ENCODE measurements at regions not wholly inside any gene's neighbourhood (a gene's known extent, or its start where the extent isn't known, plus 50 kb on each side); places are given as distances from the start of the nearest gene placed in this dataset.
"Not testable (repeated sequence)": the region's sequence is repeated elsewhere in the genome, so short reads cannot be mapped to it uniquely, and the experiment has no call there.

- not testable (repeated sequence) for H3K36me3 Mint-ChIP-seq; H3K4me1 Mint-ChIP-seq (ENCODE audit: low read depth in 2 of 2); DNase-seq (ENCODE audit: low spot score); H3K27me3 Mint-ChIP-seq; H3K9me3 Mint-ChIP-seq; H3K4me3 Mint-ChIP-seq; H3K27ac Mint-ChIP-seq
- peak; percentile 43 to 49 for ATAC-seq
Observed at GRCh38 chr9:42341860-42342259, 158.4 kb downstream of the SPATA31A6 start.

GRCh38 chr9:42342297-42342696 lies 158.8 kb downstream of the SPATA31A6 start:
- not testable (repeated sequence) for H3K36me3 Mint-ChIP-seq; H3K4me1 Mint-ChIP-seq (ENCODE audit: low read depth in 2 of 2); DNase-seq (ENCODE audit: low spot score); H3K27ac Mint-ChIP-seq; H3K27me3 Mint-ChIP-seq; H3K4me3 Mint-ChIP-seq; H3K9me3 Mint-ChIP-seq
- ATAC-seq, result peak in 1 of 2 donors; percentile 61

- H3K4me1 Mint-ChIP-seq (ENCODE audit: low read depth in 2 of 2); ATAC-seq; H3K9me3 Mint-ChIP-seq; H3K27me3 Mint-ChIP-seq; H3K27ac Mint-ChIP-seq; DNase-seq (ENCODE audit: low spot score); H3K4me3 Mint-ChIP-seq; H3K36me3 Mint-ChIP-seq: not testable (repeated sequence)
Observed at GRCh38 chr9:42344508-42344907, 161.0 kb downstream of the SPATA31A6 start.

GRCh38 chr9:42346916-42347315 lies 163.5 kb downstream of the SPATA31A6 start:
- H3K4me3 Mint-ChIP-seq; H3K27ac Mint-ChIP-seq; DNase-seq (ENCODE audit: low spot score); H3K9me3 Mint-ChIP-seq; H3K4me1 Mint-ChIP-seq (ENCODE audit: low read depth in 2 of 2); H3K27me3 Mint-ChIP-seq; H3K36me3 Mint-ChIP-seq; ATAC-seq: not testable (repeated sequence)

- H3K4me3 Mint-ChIP-seq; H3K27ac Mint-ChIP-seq; ATAC-seq; H3K4me1 Mint-ChIP-seq (ENCODE audit: low read depth in 2 of 2); DNase-seq (ENCODE audit: low spot score); H3K9me3 Mint-ChIP-seq; H3K36me3 Mint-ChIP-seq; H3K27me3 Mint-ChIP-seq: not testable (repeated sequence)
Observed at GRCh38 chr9:42349181-42349580, 165.7 kb downstream of the SPATA31A6 start.

GRCh38 chr9:42350412-42350811 lies 167.0 kb downstream of the SPATA31A6 start:
- H3K9me3 Mint-ChIP-seq; H3K4me1 Mint-ChIP-seq (ENCODE audit: low read depth in 2 of 2); H3K27ac Mint-ChIP-seq; H3K36me3 Mint-ChIP-seq; H3K4me3 Mint-ChIP-seq; ATAC-seq; H3K27me3 Mint-ChIP-seq; DNase-seq (ENCODE audit: low spot score): not testable (repeated sequence)

- not testable (repeated sequence) for H3K27ac Mint-ChIP-seq, H3K4me3 Mint-ChIP-seq, H3K27me3 Mint-ChIP-seq
Observed at GRCh38 chr9:42357604-42358373, 174.3 kb downstream of the SPATA31A6 start.

GRCh38 chr9:42358626-42359247 lies 175.3 kb downstream of the SPATA31A6 start:
- ATAC-seq; DNase-seq (ENCODE audit: low spot score); H3K27me3 Mint-ChIP-seq; H3K4me1 Mint-ChIP-seq (ENCODE audit: low read depth in 2 of 2); H3K4me3 Mint-ChIP-seq; H3K27ac Mint-ChIP-seq; H3K9me3 Mint-ChIP-seq; H3K36me3 Mint-ChIP-seq: not testable (repeated sequence)

More at GRCh38 chr9:42357604-42358373, 174.3 kb downstream of the SPATA31A6 start:
- H3K9me3 Mint-ChIP-seq; ATAC-seq; H3K4me1 Mint-ChIP-seq (ENCODE audit: low read depth in 2 of 2); DNase-seq (ENCODE audit: low spot score); H3K36me3 Mint-ChIP-seq: not testable (repeated sequence)

- H3K4me3 Mint-ChIP-seq; H3K4me1 Mint-ChIP-seq (ENCODE audit: low read depth in 2 of 2): not testable (repeated sequence)
Observed at GRCh38 chr9:42364410-42365243, 181.2 kb downstream of the SPATA31A6 start.

GRCh38 chr9:42365244-42365945 lies 181.9 kb downstream of the SPATA31A6 start:
- not testable (repeated sequence) for H3K27ac Mint-ChIP-seq; H3K36me3 Mint-ChIP-seq; H3K9me3 Mint-ChIP-seq; DNase-seq (ENCODE audit: low spot score); H3K4me1 Mint-ChIP-seq (ENCODE audit: low read depth in 2 of 2); H3K4me3 Mint-ChIP-seq; H3K27me3 Mint-ChIP-seq
- ATAC-seq, result peak; percentile 50 to 77

More at GRCh38 chr9:42364410-42365243, 181.2 kb downstream of the SPATA31A6 start:
- not testable (repeated sequence) for H3K36me3 Mint-ChIP-seq; ATAC-seq; DNase-seq (ENCODE audit: low spot score); H3K27ac Mint-ChIP-seq; H3K27me3 Mint-ChIP-seq; H3K9me3 Mint-ChIP-seq

- not testable (repeated sequence) for ATAC-seq; H3K4me3 Mint-ChIP-seq; H3K36me3 Mint-ChIP-seq; H3K9me3 Mint-ChIP-seq; H3K27ac Mint-ChIP-seq; H3K27me3 Mint-ChIP-seq; H3K4me1 Mint-ChIP-seq (ENCODE audit: low read depth in 2 of 2); DNase-seq (ENCODE audit: low spot score)
Observed at GRCh38 chr9:42368279-42368881, 184.9 kb downstream of the SPATA31A6 start.

GRCh38 chr9:42370172-42370571 lies 186.7 kb downstream of the SPATA31A6 start:
- not testable (repeated sequence) for H3K27ac Mint-ChIP-seq; DNase-seq (ENCODE audit: low spot score); H3K4me3 Mint-ChIP-seq; ATAC-seq; H3K9me3 Mint-ChIP-seq; H3K27me3 Mint-ChIP-seq; H3K36me3 Mint-ChIP-seq; H3K4me1 Mint-ChIP-seq (ENCODE audit: low read depth in 2 of 2)

- not testable (repeated sequence) for H3K4me3 Mint-ChIP-seq; DNase-seq (ENCODE audit: low spot score); H3K9me3 Mint-ChIP-seq; H3K27ac Mint-ChIP-seq; H3K36me3 Mint-ChIP-seq; H3K27me3 Mint-ChIP-seq; H3K4me1 Mint-ChIP-seq (ENCODE audit: low read depth in 2 of 2)
- ATAC-seq, result peak in 1 of 2 donors; percentile 45
Observed at GRCh38 chr9:42371417-42371816, 188.0 kb downstream of the SPATA31A6 start.
